ENCODE measurements at regions not wholly inside any gene's neighbourhood (a gene's known extent, or its start where the extent isn't known, plus 50 kb on each side); places are given as distances from the start of the nearest gene placed in this dataset.

GRCh38 chr20:60820149-60820548 is 431.9 kb upstream of the CDH4 start:
- TF ChIP-seq, protein P1, sequence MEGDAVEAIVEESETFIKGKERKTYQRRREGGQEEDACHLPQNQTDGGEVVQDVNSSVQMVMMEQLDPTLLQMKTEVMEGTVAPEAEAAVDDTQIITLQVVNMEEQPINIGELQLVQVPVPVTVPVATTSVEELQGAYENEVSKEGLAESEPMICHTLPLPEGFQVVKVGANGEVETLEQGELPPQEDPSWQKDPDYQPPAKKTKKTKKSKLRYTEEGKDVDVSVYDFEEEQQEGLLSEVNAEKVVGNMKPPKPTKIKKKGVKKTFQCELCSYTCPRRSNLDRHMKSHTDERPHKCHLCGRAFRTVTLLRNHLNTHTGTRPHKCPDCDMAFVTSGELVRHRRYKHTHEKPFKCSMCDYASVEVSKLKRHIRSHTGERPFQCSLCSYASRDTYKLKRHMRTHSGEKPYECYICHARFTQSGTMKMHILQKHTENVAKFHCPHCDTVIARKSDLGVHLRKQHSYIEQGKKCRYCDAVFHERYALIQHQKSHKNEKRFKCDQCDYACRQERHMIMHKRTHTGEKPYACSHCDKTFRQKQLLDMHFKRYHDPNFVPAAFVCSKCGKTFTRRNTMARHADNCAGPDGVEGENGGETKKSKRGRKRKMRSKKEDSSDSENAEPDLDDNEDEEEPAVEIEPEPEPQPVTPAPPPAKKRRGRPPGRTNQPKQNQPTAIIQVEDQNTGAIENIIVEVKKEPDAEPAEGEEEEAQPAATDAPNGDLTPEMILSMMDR (IDR thresholded peaks at IDR 0.05): no peak
- TF ChIP-seq POLR2A (IDR thresholded peaks at IDR 0.05; ENCODE audit: low read length): no peak
- TF ChIP-seq FOSB (CRISPR knock-in tag; IDR thresholded peaks at IDR 0.05): no peak
- no peak for TF ChIP-seq RNF2 (IDR thresholded peaks at IDR 0.05; ENCODE audit: borderline replicate concordance, low read depth)
